ENCODE measurements at regions not wholly inside any gene's neighbourhood (a gene's known extent, or its start where the extent isn't known, plus 50 kb on each side); places are given as distances from the start of the nearest gene placed in this dataset.

DNA sequence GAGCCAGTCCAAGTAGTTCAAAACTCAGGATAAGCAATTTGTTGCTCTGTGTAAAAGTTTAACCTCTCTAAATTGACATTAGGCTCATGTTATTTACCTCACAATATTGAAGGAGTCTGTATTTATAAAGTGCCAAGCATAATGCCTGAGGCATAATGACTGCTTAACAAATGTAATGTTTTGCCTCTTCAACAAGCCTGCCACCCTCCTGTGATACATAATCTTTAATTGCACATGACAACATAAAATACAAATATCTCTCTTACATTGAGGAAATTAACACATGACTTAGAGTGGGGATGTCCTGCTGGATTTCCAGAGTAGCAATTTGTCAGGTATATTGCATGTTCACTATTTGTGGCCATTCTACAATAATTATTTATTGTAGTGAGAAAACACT lies 469.2 kb upstream of the ANO5 start:
- Histone ChIP-seq H4K20me1 (ENCODE audit: insufficient read depth) (no peaks in the 10 kb centered on the region), H2AFZ (ENCODE audit: low read depth) (no peak overlapping the region), H3K9ac (no peak overlapping the region), H3K4me3 (ENCODE audit: low read depth in 2 of 2, low read length in 1 of 2) (no peak overlapping the region), H3K36me3 (replicated peaks in 1 of 2; ENCODE audit: control insufficient read depth in 1 of 2, insufficient read depth in 2 of 2, low read length in 1 of 2) (no peaks in the 10 kb centered on the region), H3K4me2 (no peak overlapping the region), H3K27me3 (ENCODE audit: insufficient read depth) (no peaks in the 10 kb centered on the region), H3K9me3 (no peaks in the 10 kb centered on the region), H3K79me2 (ENCODE audit: insufficient read depth) (no peaks in the 10 kb centered on the region), H3K27ac (ENCODE audit: low read depth in 2 of 2, low read length in 1 of 2) (peak overlapping the region in 1 of 2 experiments; percentile 76; a peak in 2 of 4 replicates), H3F3A (replicated peaks; ENCODE audit: insufficient read depth) (no peaks in the 10 kb centered on the region), H3K9me2 (no peaks in the 10 kb centered on the region), H3K4me1 (ENCODE audit: control insufficient read depth in 1 of 2, insufficient read depth in 2 of 2, low read depth in 1 of 2, low read length in 1 of 2) (no peaks in the 10 kb centered on the region; a peak in 2 of 4 replicates)
- peak; percentile 4 for DNase-seq
- peak; percentile 73 for TF ChIP-seq FOXJ3 (CRISPR knock-in tag; IDR thresholded peaks at IDR 0.05)
- TF ChIP-seq EP300 (IDR thresholded peaks at IDR 0.05; ENCODE audit: borderline replicate concordance in 1 of 2, low read depth in 1 of 2, low read length in 1 of 2) = peak in 1 of 2 experiments; percentile 66; a peak in 2 of 4 replicates
- TF ChIP-seq FOSL2 (IDR thresholded peaks at IDR 0.05; ENCODE audit: borderline replicate concordance, low read depth) = no peak
- TF ChIP-seq GATA2 (CRISPR knock-in tag; IDR thresholded peaks at IDR 0.05) = peak; percentile 75
- CTCF ChIA-PET = no interaction called here
- POLR2A ChIA-PET = no interaction called here

DNA sequence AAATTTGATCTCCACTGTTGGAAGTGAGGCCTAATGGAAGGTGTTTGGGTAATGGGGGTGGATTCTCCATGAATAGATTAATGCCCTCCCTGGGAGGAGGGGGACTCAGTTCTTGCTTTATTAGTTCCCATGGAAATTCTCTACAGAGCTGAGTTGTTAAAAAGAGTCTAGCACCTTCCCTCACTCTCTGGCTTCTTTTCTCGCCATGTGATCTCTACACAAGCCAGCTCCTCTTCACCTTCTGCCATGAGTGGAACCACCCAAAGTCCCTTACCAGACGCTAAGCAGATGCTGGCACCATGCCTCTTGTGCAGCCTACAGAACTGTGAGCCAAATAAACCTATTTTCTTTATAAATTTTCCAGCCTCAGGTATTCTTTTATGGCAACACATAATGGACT lies 465.8 kb upstream of the ANO5 start:
- Histone ChIP-seq H3K9me2 (no peaks in the 10 kb centered on the region), H3F3A (replicated peaks; ENCODE audit: insufficient read depth) (no peaks in the 10 kb centered on the region), H4K20me1 (ENCODE audit: insufficient read depth) (no peaks in the 10 kb centered on the region), H3K4me3 (ENCODE audit: low read depth in 2 of 2, low read length in 1 of 2) (no peak overlapping the region), H3K27ac (ENCODE audit: low read depth in 2 of 2, low read length in 1 of 2) (no peak overlapping the region), H3K79me2 (ENCODE audit: insufficient read depth) (no peaks in the 10 kb centered on the region), H3K27me3 (ENCODE audit: insufficient read depth) (no peaks in the 10 kb centered on the region), H3K4me1 (ENCODE audit: control insufficient read depth in 1 of 2, insufficient read depth in 2 of 2, low read depth in 1 of 2, low read length in 1 of 2) (no peaks in the 10 kb centered on the region; a peak in 2 of 4 replicates), H2AFZ (ENCODE audit: low read depth) (no peak overlapping the region), H3K9me3 (peaks cover 3% of the 10 kb centered on the region; the same call in 1 of the 2 replicates), H3K9ac (no peak overlapping the region), H3K4me2 (no peak overlapping the region), H3K36me3 (replicated peaks in 1 of 2; ENCODE audit: control insufficient read depth in 1 of 2, insufficient read depth in 2 of 2, low read length in 1 of 2) (peaks cover 0 to 2% of the 10 kb centered on the region in 2 experiments)
- WGBS (ENCODE audit: low lambda C conversion rate) = 4% methylated on average over 2 of the region's 2 CpGs
- TF ChIP-seq ELF1 (IDR thresholded peaks at IDR 0.05) (no peak), FOSL2 (IDR thresholded peaks at IDR 0.05; ENCODE audit: borderline replicate concordance, low read depth) (no peak), FOXM1 (IDR thresholded peaks at IDR 0.05; ENCODE audit: low read depth) (no peak), EP300 (IDR thresholded peaks at IDR 0.05; ENCODE audit: borderline replicate concordance in 1 of 2, low read depth in 1 of 2, low read length in 1 of 2) (no peak), GATA2 (CRISPR knock-in tag; IDR thresholded peaks at IDR 0.05) (no peak), RAD21 (IDR thresholded peaks at IDR 0.05; ENCODE audit: low read length) (no peak), RXRA (IDR thresholded peaks at IDR 0.05; ENCODE audit: borderline replicate concordance, low read depth) (no peak), EZH2phosphoT487 (IDR thresholded peaks at IDR 0.05; ENCODE audit: borderline replicate concordance, low read depth) (no peak), TCF12 (IDR thresholded peaks at IDR 0.05) (no peak), RCOR1 (IDR thresholded peaks at IDR 0.05; ENCODE audit: low read length) (no peak), YY1 (IDR thresholded peaks at IDR 0.05; ENCODE audit: low read depth) (no peak), TEAD4 (IDR thresholded peaks at IDR 0.05; ENCODE audit: borderline replicate concordance, insufficient read depth) (no peak)
- TF ChIP-seq, protein P1, sequence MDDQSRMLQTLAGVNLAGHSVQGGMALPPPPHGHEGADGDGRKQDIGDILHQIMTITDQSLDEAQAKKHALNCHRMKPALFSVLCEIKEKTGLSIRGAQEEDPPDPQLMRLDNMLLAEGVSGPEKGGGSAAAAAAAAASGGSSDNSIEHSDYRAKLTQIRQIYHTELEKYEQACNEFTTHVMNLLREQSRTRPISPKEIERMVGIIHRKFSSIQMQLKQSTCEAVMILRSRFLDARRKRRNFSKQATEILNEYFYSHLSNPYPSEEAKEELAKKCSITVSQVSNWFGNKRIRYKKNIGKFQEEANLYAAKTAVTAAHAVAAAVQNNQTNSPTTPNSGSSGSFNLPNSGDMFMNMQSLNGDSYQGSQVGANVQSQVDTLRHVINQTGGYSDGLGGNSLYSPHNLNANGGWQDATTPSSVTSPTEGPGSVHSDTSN (IDR thresholded peaks at IDR 0.05) = no peak
- TF ChIP-seq, protein P2, sequence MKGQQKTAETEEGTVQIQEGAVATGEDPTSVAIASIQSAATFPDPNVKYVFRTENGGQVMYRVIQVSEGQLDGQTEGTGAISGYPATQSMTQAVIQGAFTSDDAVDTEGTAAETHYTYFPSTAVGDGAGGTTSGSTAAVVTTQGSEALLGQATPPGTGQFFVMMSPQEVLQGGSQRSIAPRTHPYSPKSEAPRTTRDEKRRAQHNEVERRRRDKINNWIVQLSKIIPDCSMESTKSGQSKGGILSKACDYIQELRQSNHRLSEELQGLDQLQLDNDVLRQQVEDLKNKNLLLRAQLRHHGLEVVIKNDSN (IDR thresholded peaks at IDR 0.05; ENCODE audit: borderline replicate concordance, low read depth) = no peak
- TF ChIP-seq, protein P3, sequence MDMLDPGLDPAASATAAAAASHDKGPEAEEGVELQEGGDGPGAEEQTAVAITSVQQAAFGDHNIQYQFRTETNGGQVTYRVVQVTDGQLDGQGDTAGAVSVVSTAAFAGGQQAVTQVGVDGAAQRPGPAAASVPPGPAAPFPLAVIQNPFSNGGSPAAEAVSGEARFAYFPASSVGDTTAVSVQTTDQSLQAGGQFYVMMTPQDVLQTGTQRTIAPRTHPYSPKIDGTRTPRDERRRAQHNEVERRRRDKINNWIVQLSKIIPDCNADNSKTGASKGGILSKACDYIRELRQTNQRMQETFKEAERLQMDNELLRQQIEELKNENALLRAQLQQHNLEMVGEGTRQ (IDR thresholded peaks at IDR 0.05; ENCODE audit: borderline replicate concordance, low read depth, low read length) = no peak
- CTCF ChIA-PET = no interaction called here
- no peak for DNase-seq
- POLR2A ChIA-PET = no interaction called here
